Psoas muscle (tissue), 7 donors: ENCODE measurements at regions not wholly inside any gene's neighbourhood (a gene's known extent, or its start where the extent isn't known, plus 50 kb on each side); places are given as distances from the start of the nearest gene placed in this dataset.

Experiments
- ATAC-seq, 4 donors: fragments of 200-7000 bp; cut with Tn5 transposase; one replicate each; pipeline ENCODE4 v1.9.1; 2020; ENCODE audit warnings: moderate library complexity in 3 of 4, mild to moderate bottlenecking in 2 of 4
- DNase-seq, 2 donors: peaks; one replicate each; pipeline ENCODE4 v3.0.0-alpha.2; 2020
- H3K27ac ChIP-seq: fragments of 200-600 bp; one replicate; pipeline ENCODE4 v1.8.0; 2022
- H3K27me3 ChIP-seq, 3 donors: fragments of 200-600 bp in 1 of 3; one replicate each; pipeline versions ENCODE4 v1.6.1 to v1.8.0; 2013 to 2022; ENCODE audit warnings: low read length in 2 of 3, mild to moderate bottlenecking in 2 of 3, moderate library complexity in 1 of 3; ENCODE audit not compliant: insufficient read depth in 3 of 3
- H3K36me3 ChIP-seq, 2 donors: fragments of 200-600 bp in 1 of 2; one replicate each; pipeline versions ENCODE4 v1.6.1 to v1.8.0; 2013 to 2022; ENCODE audit warnings: low read depth in 1 of 2, mild to moderate bottlenecking in 1 of 2, moderate library complexity in 1 of 2; ENCODE audit not compliant: insufficient read depth in 1 of 2
- H3K4me1 ChIP-seq: fragments of 200-600 bp; one replicate; pipeline ENCODE4 v1.8.0; 2022
- H3K4me3 ChIP-seq: fragments of 200-600 bp; one replicate; pipeline ENCODE4 v1.8.0; 2022; ENCODE audit warnings: mild to moderate bottlenecking
- H3K9me3 ChIP-seq: fragments of 200-600 bp; one replicate; pipeline ENCODE4 v1.8.0; 2022
- WGBS, 3 donors: extraction: QIAGEN DNeasy Blood & Tissue Kit; methylation state at CpG; one replicate each; pipeline versions ENCODE4 v1.1.6 to v1.1.7; 2013; 5-methylcytosine and 5-hydroxymethylcytosine counted together
- intact Hi-C, 2 donors: fragments of 100-400 bp; cut with DNase I; formaldehyde crosslinking; loops; one replicate each; pipeline versions ENCODE4 v1.11.0 to v1.14.2; 2022
- TF ChIP-seq, protein P1 (sequence below): fragments of 200-600 bp; IDR thresholded peaks from one replicate; pipeline ENCODE4 v1.8.0; 2022; ENCODE audit warnings: antibody characterized with exemption
- donor health status: healthy with polysubstance abuse.
- donor health status: DM: no; HTN: no; CAD: no; lungs with moderate emphysema.
- donor health status: Bipolar disorder and iron deficiency.
- donor health status: healthy.
- donor health status: DM: yes; HTN: yes; CAD: no.
- donor health status: DM: no; HTN: no; CAD: no.
- donor health status: DM: yes; HTN: yes; CAD: no.

DNA sequence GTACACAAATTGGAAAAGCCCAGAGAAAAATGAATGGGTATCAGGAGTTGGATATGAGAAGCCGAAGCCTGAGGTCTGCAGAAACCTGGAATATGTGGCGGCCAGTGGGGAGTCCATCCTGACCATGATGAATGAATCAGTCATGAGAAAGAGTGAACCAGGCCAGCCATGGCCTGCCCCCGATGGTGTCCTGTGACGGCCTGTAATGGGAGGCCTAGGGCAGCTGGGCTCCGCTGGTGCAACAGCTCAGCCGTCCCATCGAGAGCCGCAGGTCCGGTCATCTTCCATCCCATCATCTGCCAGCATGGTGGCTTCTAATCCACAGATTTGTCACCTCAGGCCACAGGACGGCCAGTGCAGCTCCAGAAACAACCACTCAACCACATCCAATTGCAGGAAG, 116.4 kb downstream of the PDCL3 start:
- no peaks in the 10 kb centered on the region for H3K36me3 ChIP-seq
- no peak overlapping the region for H3K27ac ChIP-seq
- no peaks in the 10 kb centered on the region for H3K4me1 ChIP-seq
- H3K9me3 ChIP-seq, result no peaks in the 10 kb centered on the region
- no peak for DNase-seq
- intact Hi-C loops, result no loop called here
- H3K27me3 ChIP-seq, result no peaks in the 10 kb centered on the region
- H3K4me3 ChIP-seq, result no peak overlapping the region
- ATAC-seq, result no peak
- TF ChIP-seq, protein P1, sequence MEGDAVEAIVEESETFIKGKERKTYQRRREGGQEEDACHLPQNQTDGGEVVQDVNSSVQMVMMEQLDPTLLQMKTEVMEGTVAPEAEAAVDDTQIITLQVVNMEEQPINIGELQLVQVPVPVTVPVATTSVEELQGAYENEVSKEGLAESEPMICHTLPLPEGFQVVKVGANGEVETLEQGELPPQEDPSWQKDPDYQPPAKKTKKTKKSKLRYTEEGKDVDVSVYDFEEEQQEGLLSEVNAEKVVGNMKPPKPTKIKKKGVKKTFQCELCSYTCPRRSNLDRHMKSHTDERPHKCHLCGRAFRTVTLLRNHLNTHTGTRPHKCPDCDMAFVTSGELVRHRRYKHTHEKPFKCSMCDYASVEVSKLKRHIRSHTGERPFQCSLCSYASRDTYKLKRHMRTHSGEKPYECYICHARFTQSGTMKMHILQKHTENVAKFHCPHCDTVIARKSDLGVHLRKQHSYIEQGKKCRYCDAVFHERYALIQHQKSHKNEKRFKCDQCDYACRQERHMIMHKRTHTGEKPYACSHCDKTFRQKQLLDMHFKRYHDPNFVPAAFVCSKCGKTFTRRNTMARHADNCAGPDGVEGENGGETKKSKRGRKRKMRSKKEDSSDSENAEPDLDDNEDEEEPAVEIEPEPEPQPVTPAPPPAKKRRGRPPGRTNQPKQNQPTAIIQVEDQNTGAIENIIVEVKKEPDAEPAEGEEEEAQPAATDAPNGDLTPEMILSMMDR, result no peak
- 92 to 93% (median 92%) methylated on average over 10 of the region's 10 CpGs for WGBS, 3 donors

DNA sequence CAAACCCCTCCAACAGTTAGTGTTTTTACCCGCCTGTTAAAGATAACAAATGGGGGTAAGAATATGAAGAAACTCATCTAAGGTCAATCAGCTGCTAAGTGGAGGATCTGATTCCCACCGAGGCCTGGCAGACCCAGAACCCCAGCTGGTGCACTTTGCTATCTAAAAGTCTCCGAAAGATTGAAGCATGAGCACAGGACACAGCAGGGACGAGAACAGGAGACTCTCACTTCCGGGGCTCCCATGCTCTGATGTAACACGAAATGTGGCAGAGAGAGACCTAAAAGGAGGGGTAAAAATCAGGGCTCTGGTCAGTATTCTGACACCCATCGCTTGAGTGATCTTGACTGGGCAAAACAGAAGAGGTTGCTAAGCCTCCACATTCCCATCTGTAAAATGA, 119.7 kb downstream of the PDCL3 start:
- WGBS, 3 donors, result 88 to 92% (median 91%) methylated on average over 7 of the region's 7 CpGs
- Histone ChIP-seq H3K9me3 (peaks cover 7% of the 10 kb centered on the region), H3K27ac (no peak overlapping the region), H3K27me3 (no peaks in the 10 kb centered on the region), H3K4me1 (no peaks in the 10 kb centered on the region), H3K36me3 (no peaks in the 10 kb centered on the region), H3K4me3 (no peak overlapping the region)
- DNase-seq (no peak), ATAC-seq (no peak)
- TF ChIP-seq, protein P1, result no peak
- intact Hi-C loops, result no loop called here

DNA sequence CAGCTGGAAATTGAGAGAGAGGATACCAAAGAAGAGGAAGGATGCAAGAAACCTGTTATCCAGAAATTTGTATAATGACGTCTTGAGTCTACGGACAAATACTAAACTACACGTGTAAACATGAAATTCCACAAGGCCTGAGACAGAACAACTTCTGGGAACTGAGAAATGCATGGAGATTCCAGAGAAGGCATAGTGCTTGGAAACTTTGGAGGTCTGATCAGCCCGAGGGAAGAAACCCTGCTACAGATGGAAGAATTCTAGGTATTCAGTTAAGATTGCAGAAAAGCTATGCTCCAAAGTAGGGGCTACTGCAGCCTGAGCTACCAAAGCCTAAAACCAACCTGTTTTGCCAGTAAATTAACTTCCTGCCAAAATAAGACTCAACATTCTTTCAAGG, 120.4 kb downstream of the PDCL3 start:
- H3K4me3 ChIP-seq, result no peak overlapping the region
- TF ChIP-seq, protein P1, result no peak

DNA sequence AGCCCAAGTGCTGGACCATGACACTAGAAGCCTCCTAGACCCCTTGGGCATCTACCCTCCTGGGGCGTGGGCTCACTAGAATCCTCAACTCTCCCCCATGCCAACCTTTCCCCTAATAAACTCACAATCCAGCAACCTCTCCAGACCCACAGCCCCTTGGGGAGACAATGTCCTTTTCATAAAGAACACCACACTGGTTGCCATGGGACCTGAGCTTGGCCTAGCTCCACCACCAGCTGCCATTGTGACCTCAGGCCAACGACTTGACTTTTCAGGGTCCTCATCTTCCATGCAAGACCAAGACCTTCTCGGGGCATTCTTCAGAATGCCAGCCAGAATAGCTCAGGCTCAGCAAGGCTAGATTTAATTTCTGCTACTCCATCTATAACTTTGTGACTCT, 128.1 kb upstream of the NPAS2 start:
- H3K36me3 ChIP-seq, result no peaks in the 10 kb centered on the region
- ATAC-seq (no peak), DNase-seq (no peak)
- no peak overlapping the region for H3K27ac ChIP-seq
- H3K4me1 ChIP-seq, result no peaks in the 10 kb centered on the region
- TF ChIP-seq, protein P1, result no peak
- no peaks in the 10 kb centered on the region for H3K27me3 ChIP-seq
- 63 to 68% (median 66%) methylated on average over 3 of the region's 3 CpGs for WGBS, 3 donors
- no peak overlapping the region for H3K4me3 ChIP-seq
- intact Hi-C loops, result loop anchor here in 1 of 2 donors (1.0 kb wide), 1 partner anchor 27 kb away; no protein-coding TSS in a partner anchor
- peaks cover 10% of the 10 kb centered on the region for H3K9me3 ChIP-seq

More for the DNA sequence above, 120.4 kb downstream of the PDCL3 start:
- DNase-seq, result no peak
- peaks cover 7% of the 10 kb centered on the region for H3K9me3 ChIP-seq
- H3K36me3 ChIP-seq, result no peaks in the 10 kb centered on the region
- WGBS, 3 donors, result 83 to 85% (median 84%) methylated on average over 4 of the region's 4 CpGs
- ATAC-seq, result no peak
- intact Hi-C loops, result no loop called here
- H3K27me3 ChIP-seq, result no peaks in the 10 kb centered on the region
- no peaks in the 10 kb centered on the region for H3K4me1 ChIP-seq
- H3K27ac ChIP-seq, result no peak overlapping the region

DNA sequence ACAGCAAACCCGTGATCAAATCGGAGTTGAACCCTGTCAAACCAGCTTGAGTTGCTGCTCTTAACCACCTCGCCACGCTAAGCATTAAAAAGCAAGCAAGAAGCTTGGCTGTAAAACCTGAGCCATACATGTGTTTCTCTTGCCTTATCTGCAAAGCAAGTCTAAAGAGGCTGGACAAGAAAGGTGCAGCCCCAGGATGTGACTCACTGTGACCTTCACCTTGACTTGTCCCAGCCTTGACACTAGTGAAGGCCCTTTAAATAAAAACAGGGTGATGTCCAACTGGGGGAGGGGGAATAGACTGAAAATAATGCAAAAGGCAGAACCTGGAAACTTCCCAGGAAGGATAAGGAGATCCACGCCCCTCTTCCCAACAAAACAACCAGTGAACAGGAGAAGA, 127.6 kb upstream of the NPAS2 start:
- 88 to 90% (median 89%) methylated on average over 5 of the region's 5 CpGs for WGBS, 3 donors

More for the DNA sequence above, 127.6 kb upstream of the NPAS2 start:
- no peak overlapping the region for H3K27ac ChIP-seq
- intact Hi-C loops, result no loop called here
- no peaks in the 10 kb centered on the region for H3K36me3 ChIP-seq
- H3K9me3 ChIP-seq, result peaks cover 9% of the 10 kb centered on the region
- no peaks in the 10 kb centered on the region for H3K4me1 ChIP-seq
- no peaks in the 10 kb centered on the region for H3K27me3 ChIP-seq
- ATAC-seq (no peak), DNase-seq (no peak)
- TF ChIP-seq, protein P1, result no peak
- H3K4me3 ChIP-seq, result no peak overlapping the region
